ENCODE measurements at regions not wholly inside any gene's neighbourhood (a gene's known extent, or its start where the extent isn't known, plus 50 kb on each side); places are given as distances from the start of the nearest gene placed in this dataset.

GRCh38 chr16:86044241-86044671, 145.3 kb downstream of the IRF8 start:
- peak overlapping the region in 6 of 11 experiments; percentile 0 to 82 (median 46); a peak in 6 of 22 replicates for H3K4me2 ChIP-seq
- H3K9ac ChIP-seq: no peak overlapping the region
- peaks cover 0 to 26% (median 0%) of the 10 kb centered on the region in 11 experiments; a peak in 3 of 22 replicates for H3K27me3 ChIP-seq
- TF ChIP-seq Cebpa-rat (IDR thresholded peaks at IDR 0.05): no peak
- H3K36me3 ChIP-seq: no peaks in the 10 kb centered on the region
- no peak overlapping the region for H3K4me3 ChIP-seq
- no peak overlapping the region for H3K27ac ChIP-seq
- no peaks in the 10 kb centered on the region; a peak in 1 of 22 replicates for H4K20me1 ChIP-seq
- H3K4me1 ChIP-seq: peaks cover 16 to 97% (median 86%) of the 10 kb centered on the region in 10 experiments
- no peaks in the 10 kb centered on the region for H3K9me3 ChIP-seq (replicated peaks in 1 of 11)

GRCh38 chr16:86044881-86045590, 146.1 kb downstream of the IRF8 start:
- Histone ChIP-seq H3K27ac (no peak overlapping the region), H3K9ac (no peak overlapping the region), H4K20me1 (no peaks in the 10 kb centered on the region; a peak in 1 of 22 replicates), H3K27me3 (peaks cover 0 to 26% (median 0%) of the 10 kb centered on the region in 11 experiments; a peak in 3 of 22 replicates), H3K36me3 (no peaks in the 10 kb centered on the region), H3K4me3 (no peak overlapping the region), H3K4me1 (peaks cover 13 to 90% (median 79%) of the 10 kb centered on the region in 10 experiments), H3K4me2 (peak overlapping the region in 10 of 11 experiments; percentile 15 to 82 (median 73); a peak in 18 of 22 replicates), H3K9me3 (replicated peaks in 1 of 11) (no peaks in the 10 kb centered on the region)
- no peak for TF ChIP-seq Cebpa-rat (IDR thresholded peaks at IDR 0.05)

GRCh38 chr16:86045591-86045971, 146.6 kb downstream of the IRF8 start:
- no peak overlapping the region for H3K4me3 ChIP-seq
- H3K4me2 ChIP-seq: peak overlapping the region in 10 of 11 experiments; percentile 15 to 82 (median 73); a peak in 18 of 22 replicates
- H3K9ac ChIP-seq: no peak overlapping the region
- H3K27ac ChIP-seq: no peak overlapping the region
- peaks cover 13 to 85% (median 74%) of the 10 kb centered on the region in 10 experiments for H3K4me1 ChIP-seq
- no peaks in the 10 kb centered on the region; a peak in 1 of 22 replicates for H4K20me1 ChIP-seq
- no peak for TF ChIP-seq Cebpa-rat (IDR thresholded peaks at IDR 0.05)
- no peaks in the 10 kb centered on the region for H3K9me3 ChIP-seq (replicated peaks in 1 of 11)
- H3K27me3 ChIP-seq: peaks cover 0 to 26% (median 0%) of the 10 kb centered on the region in 11 experiments; a peak in 3 of 22 replicates
- H3K36me3 ChIP-seq: no peaks in the 10 kb centered on the region

- Histone ChIP-seq H3K4me3 (no peak overlapping the region), H3K27me3 (peaks cover 0 to 26% (median 0%) of the 10 kb centered on the region in 11 experiments; a peak in 3 of 22 replicates), H3K36me3 (no peaks in the 10 kb centered on the region), H3K4me1 (peaks cover 13 to 81% (median 71%) of the 10 kb centered on the region in 10 experiments), H3K27ac (no peak overlapping the region), H4K20me1 (no peaks in the 10 kb centered on the region; a peak in 1 of 22 replicates), H3K4me2 (peak overlapping the region in 10 of 11 experiments; percentile 6 to 82 (median 73); a peak in 18 of 22 replicates), H3K9me3 (replicated peaks in 1 of 11) (no peaks in the 10 kb centered on the region), H3K9ac (peak overlapping the region in 1 of 11 experiments; percentile 2; a peak in 1 of 22 replicates)
- no peak for TF ChIP-seq Cebpa-rat (IDR thresholded peaks at IDR 0.05)
Observed at GRCh38 chr16:86046026-86046425, 147.1 kb downstream of the IRF8 start.

- H4K20me1 ChIP-seq: no peaks in the 10 kb centered on the region; a peak in 1 of 22 replicates
- H3K27ac ChIP-seq: no peak overlapping the region
- TF ChIP-seq Cebpa-rat (IDR thresholded peaks at IDR 0.05): no peak
- peaks cover 13 to 73% (median 64%) of the 10 kb centered on the region in 10 experiments for H3K4me1 ChIP-seq
- no peaks in the 10 kb centered on the region for H3K9me3 ChIP-seq (replicated peaks in 1 of 11)
- H3K27me3 ChIP-seq: peaks cover 0 to 26% (median 0%) of the 10 kb centered on the region in 11 experiments; a peak in 3 of 22 replicates
- no peak overlapping the region for H3K4me3 ChIP-seq
- H3K9ac ChIP-seq: no peak overlapping the region
- H3K36me3 ChIP-seq: no peaks in the 10 kb centered on the region
- peak overlapping the region in 9 of 11 experiments; percentile 46 to 82 (median 75); a peak in 17 of 22 replicates for H3K4me2 ChIP-seq
Observed at GRCh38 chr16:86046667-86047270, 147.8 kb downstream of the IRF8 start.

- H3K27ac ChIP-seq: no peak overlapping the region
Observed at GRCh38 chr16:86048221-86048620, 149.3 kb downstream of the IRF8 start.

GRCh38 chr16:86048882-86049585, 150.1 kb downstream of the IRF8 start:
- Histone ChIP-seq H3K9ac (no peak overlapping the region), H3K4me1 (peaks cover 13 to 53% (median 50%) of the 10 kb centered on the region in 10 experiments), H3K9me3 (replicated peaks in 1 of 11) (no peaks in the 10 kb centered on the region), H3K4me3 (no peak overlapping the region), H3K36me3 (no peaks in the 10 kb centered on the region), H3K4me2 (peak overlapping the region in 9 of 11 experiments; percentile 59 to 82 (median 75); a peak in 17 of 22 replicates), H4K20me1 (no peaks in the 10 kb centered on the region; a peak in 2 of 22 replicates), H3K27ac (no peak overlapping the region), H3K27me3 (peaks cover 0 to 15% (median 0%) of the 10 kb centered on the region in 11 experiments; a peak in 2 of 22 replicates)
- TF ChIP-seq Cebpa-rat (IDR thresholded peaks at IDR 0.05): no peak

More at GRCh38 chr16:86048221-86048620, 149.3 kb downstream of the IRF8 start:
- Histone ChIP-seq H3K4me3 (no peak overlapping the region), H3K4me1 (peaks cover 13 to 59% (median 53%) of the 10 kb centered on the region in 10 experiments), H3K36me3 (no peaks in the 10 kb centered on the region), H3K27me3 (peaks cover 0 to 15% (median 0%) of the 10 kb centered on the region in 11 experiments; a peak in 2 of 22 replicates), H4K20me1 (no peaks in the 10 kb centered on the region; a peak in 2 of 22 replicates), H3K4me2 (peak overlapping the region; percentile 36 to 82 (median 71); a peak in 21 of 22 replicates), H3K9ac (peak overlapping the region in 2 of 11 experiments; percentile 10 to 26; a peak in 3 of 22 replicates), H3K9me3 (replicated peaks in 1 of 11) (no peaks in the 10 kb centered on the region)
- TF ChIP-seq Cebpa-rat (IDR thresholded peaks at IDR 0.05): no peak

GRCh38 chr16:86049641-86050040, 150.7 kb downstream of the IRF8 start:
- Histone ChIP-seq H3K36me3 (no peaks in the 10 kb centered on the region), H3K4me1 (peaks cover 13 to 47% (median 44%) of the 10 kb centered on the region in 10 experiments), H3K4me3 (no peak overlapping the region), H3K9ac (no peak overlapping the region), H3K27me3 (peaks cover 0 to 15% (median 0%) of the 10 kb centered on the region in 11 experiments; a peak in 2 of 22 replicates), H3K9me3 (replicated peaks in 1 of 11) (no peaks in the 10 kb centered on the region), H3K27ac (no peak overlapping the region), H4K20me1 (no peaks in the 10 kb centered on the region; a peak in 2 of 22 replicates), H3K4me2 (no peak overlapping the region)
- TF ChIP-seq Cebpa-rat (IDR thresholded peaks at IDR 0.05): no peak

Data from BLaER1 treated with 17β-estradiol and CSF1 and Interleukin-3, amounts not matched to agents 10 nM and 100 nM (cell line).